ENCODE measurements at regions not wholly inside any gene's neighbourhood (a gene's known extent, or its start where the extent isn't known, plus 50 kb on each side); places are given as distances from the start of the nearest gene placed in this dataset.
"Not testable (repeated sequence)": the region's sequence is repeated elsewhere in the genome, so short reads cannot be mapped to it uniquely, and the experiment has no call there.

DNA sequence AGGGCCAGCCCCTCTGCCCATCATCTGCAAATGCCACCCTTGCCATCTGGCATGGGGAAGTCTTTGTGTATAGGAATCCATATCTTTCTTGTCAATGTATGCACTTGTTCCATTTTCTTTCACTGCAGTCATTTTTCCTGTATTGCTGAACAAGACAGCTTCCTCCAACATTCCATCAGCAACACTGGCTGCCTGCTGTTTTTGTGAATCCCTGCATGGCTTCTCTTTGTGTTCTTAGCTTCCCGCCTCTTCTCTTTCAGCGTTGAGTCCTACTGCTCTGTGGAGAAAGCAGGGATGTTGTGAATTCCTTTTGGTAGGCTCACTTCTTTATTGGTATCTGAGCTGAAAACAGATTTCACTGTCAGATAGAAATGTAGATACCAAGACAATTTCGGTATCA, 150.0 kb downstream of the LPIN1 start:
- Histone ChIP-seq H3K4me3 (ENCODE audit: control insufficient read depth in 1 of 7, extremely low read depth in 1 of 7, insufficient read depth in 4 of 7, low read depth in 2 of 7, low read length in 6 of 7) (no peak overlapping the region), H3K27me3 (replicated peaks in 2 of 5; ENCODE audit: control insufficient read depth in 4 of 5, insufficient read depth in 5 of 5, low read length in 4 of 5) (no peaks in the 10 kb centered on the region), H3K4me1 (ENCODE audit: control extremely low read depth in 1 of 4, control insufficient read depth in 4 of 4, insufficient read depth in 4 of 4, low read length in 3 of 4) (no peaks in the 10 kb centered on the region), H3K27ac (ENCODE audit: insufficient read depth in 1 of 2, low read depth in 1 of 2, low read length in 2 of 2, poor library complexity in 1 of 2, severe bottlenecking in 2 of 2) (no peak overlapping the region), H3K36me3 (ENCODE audit: control insufficient read depth in 4 of 4, insufficient read depth in 4 of 4, low read length in 3 of 4) (no peaks in the 10 kb centered on the region), H3K9me3 (ENCODE audit: control extremely low read depth in 1 of 5, control insufficient read depth in 4 of 5, insufficient read depth in 2 of 5, low read depth in 1 of 5, low read length in 4 of 5) (peaks cover 0 to 7% (median 0%) of the 10 kb centered on the region in 5 experiments)
- ChIA-PET POLR2A (no interaction called here), CTCF (interaction anchor here (1.0 kb wide), 1 partner anchor 110 kb away, joined by 3 read pairs; no protein-coding TSS in a partner anchor)
- WGBS (ENCODE audit: insufficient coverage): 57% methylated on average over 2 of the region's 3 CpGs
- DNase-seq: no peak

DNA sequence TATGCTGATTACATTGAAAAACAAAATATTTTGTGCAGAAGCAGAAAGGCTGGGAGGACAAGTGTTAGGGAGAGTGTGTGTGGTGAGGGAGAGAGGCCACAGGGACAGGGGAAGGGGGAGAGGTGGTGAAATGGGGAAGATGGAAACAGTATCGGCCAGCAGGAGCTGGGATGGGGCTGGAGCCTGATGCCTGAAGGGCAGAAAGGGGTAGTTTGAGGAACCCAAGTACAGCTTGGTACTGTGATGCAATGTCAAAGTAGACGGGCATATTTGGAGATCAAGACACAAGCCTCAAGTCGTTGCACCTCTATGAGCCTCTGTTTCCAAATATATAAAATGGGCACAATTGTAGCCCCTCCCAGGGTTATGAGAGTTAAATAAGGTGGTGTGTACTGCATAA, 152.1 kb downstream of the LPIN1 start:
- no peak overlapping the region for H3K27ac ChIP-seq (ENCODE audit: insufficient read depth in 1 of 2, low read depth in 1 of 2, low read length in 2 of 2, poor library complexity in 1 of 2, severe bottlenecking in 2 of 2)
- ChIA-PET POLR2A (no interaction called here), CTCF (no interaction called here)
- WGBS (ENCODE audit: insufficient coverage): 67% methylated on average over 1 of the region's 3 CpGs
- no peak for DNase-seq
- H3K9me3 ChIP-seq (ENCODE audit: control extremely low read depth in 1 of 5, control insufficient read depth in 4 of 5, insufficient read depth in 2 of 5, low read depth in 1 of 5, low read length in 4 of 5): peaks cover 0 to 6% (median 0%) of the 10 kb centered on the region in 5 experiments
- no peaks in the 10 kb centered on the region for H3K27me3 ChIP-seq (replicated peaks in 2 of 5; ENCODE audit: control insufficient read depth in 4 of 5, insufficient read depth in 5 of 5, low read length in 4 of 5)
- H3K4me1 ChIP-seq (ENCODE audit: control extremely low read depth in 1 of 4, control insufficient read depth in 4 of 4, insufficient read depth in 4 of 4, low read length in 3 of 4): peaks cover 0 to 5% (median 0%) of the 10 kb centered on the region in 4 experiments
- H3K36me3 ChIP-seq (ENCODE audit: control insufficient read depth in 4 of 4, insufficient read depth in 4 of 4, low read length in 3 of 4): no peaks in the 10 kb centered on the region
- H3K4me3 ChIP-seq (ENCODE audit: control insufficient read depth in 1 of 7, extremely low read depth in 1 of 7, insufficient read depth in 4 of 7, low read depth in 2 of 7, low read length in 6 of 7): no peak overlapping the region

DNA sequence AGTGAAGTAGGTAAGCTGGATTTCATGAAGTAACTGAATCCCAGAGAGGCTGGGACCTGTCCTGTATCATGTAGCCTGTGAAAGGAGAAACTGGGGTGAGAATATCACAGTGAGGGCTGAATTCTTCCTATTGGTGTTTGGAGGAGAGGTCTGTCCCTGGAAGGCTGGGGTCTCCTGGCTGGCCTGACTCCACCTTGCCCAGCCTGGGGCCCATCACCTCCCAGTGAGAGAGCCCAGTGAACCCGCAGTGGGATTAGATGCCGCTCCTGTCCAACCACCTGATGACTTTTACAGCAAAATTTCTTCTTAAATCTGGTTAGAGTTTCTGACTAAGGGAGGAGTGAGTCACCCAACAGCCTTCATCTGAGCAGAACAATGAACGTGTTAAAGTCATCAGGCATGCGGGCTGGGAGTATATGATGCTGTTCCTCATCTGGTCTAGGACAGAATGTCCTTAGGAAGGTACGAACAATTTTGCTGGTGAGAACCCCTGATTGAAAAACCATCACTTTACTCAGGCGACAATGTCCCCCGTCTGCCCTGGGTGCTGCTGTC, 152.9 kb downstream of the LPIN1 start:
- no peak overlapping the region for H3K27ac ChIP-seq (ENCODE audit: insufficient read depth in 1 of 2, low read depth in 1 of 2, low read length in 2 of 2, poor library complexity in 1 of 2, severe bottlenecking in 2 of 2)
- H3K4me3 ChIP-seq (ENCODE audit: control insufficient read depth in 1 of 7, extremely low read depth in 1 of 7, insufficient read depth in 4 of 7, low read depth in 2 of 7, low read length in 6 of 7): no peak overlapping the region
- H3K9me3 ChIP-seq (ENCODE audit: control extremely low read depth in 1 of 5, control insufficient read depth in 4 of 5, insufficient read depth in 2 of 5, low read depth in 1 of 5, low read length in 4 of 5): peaks cover 0 to 3% (median 0%) of the 10 kb centered on the region in 5 experiments
- WGBS (ENCODE audit: insufficient coverage): 82% methylated on average over 2 of the region's 7 CpGs
- peaks cover 0 to 10% (median 3%) of the 10 kb centered on the region in 4 experiments for H3K4me1 ChIP-seq (ENCODE audit: control extremely low read depth in 1 of 4, control insufficient read depth in 4 of 4, insufficient read depth in 4 of 4, low read length in 3 of 4)
- POLR2A ChIA-PET: no interaction called here
- CTCF ChIA-PET: no interaction called here
- no peaks in the 10 kb centered on the region for H3K27me3 ChIP-seq (replicated peaks in 2 of 5; ENCODE audit: control insufficient read depth in 4 of 5, insufficient read depth in 5 of 5, low read length in 4 of 5)
- no peak for DNase-seq
- H3K36me3 ChIP-seq (ENCODE audit: control insufficient read depth in 4 of 4, insufficient read depth in 4 of 4, low read length in 3 of 4): no peaks in the 10 kb centered on the region

DNA sequence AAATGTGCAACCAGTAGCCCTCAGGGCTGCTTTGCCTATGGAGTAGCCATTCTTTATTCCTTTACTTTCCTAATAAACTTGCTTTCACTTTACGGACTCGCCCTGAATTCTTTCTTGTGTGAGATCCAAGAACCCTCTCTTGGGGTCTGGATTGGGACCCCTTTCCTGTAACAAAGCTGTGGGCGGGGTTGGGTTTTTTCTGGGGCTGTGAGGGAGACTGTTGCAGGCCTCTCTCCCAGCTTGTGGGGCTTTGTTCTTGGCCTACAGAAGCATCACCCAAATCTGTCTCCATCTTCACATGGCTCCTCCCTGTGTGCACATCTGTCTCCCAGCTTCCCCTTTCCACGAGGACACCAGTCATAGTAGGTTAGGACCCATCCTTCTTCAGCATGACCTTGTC, 154.5 kb downstream of the LPIN1 start:
- H3K4me1 ChIP-seq (ENCODE audit: control extremely low read depth in 1 of 4, control insufficient read depth in 4 of 4, insufficient read depth in 4 of 4, low read length in 3 of 4); CTCF ChIA-PET; H3K27ac ChIP-seq (ENCODE audit: insufficient read depth in 1 of 2, low read depth in 1 of 2, low read length in 2 of 2, poor library complexity in 1 of 2, severe bottlenecking in 2 of 2); H3K27me3 ChIP-seq (replicated peaks in 2 of 5; ENCODE audit: control insufficient read depth in 4 of 5, insufficient read depth in 5 of 5, low read length in 4 of 5); H3K9me3 ChIP-seq (ENCODE audit: control extremely low read depth in 1 of 5, control insufficient read depth in 4 of 5, insufficient read depth in 2 of 5, low read depth in 1 of 5, low read length in 4 of 5); H3K36me3 ChIP-seq (ENCODE audit: control insufficient read depth in 4 of 4, insufficient read depth in 4 of 4, low read length in 3 of 4); H3K4me3 ChIP-seq (ENCODE audit: control insufficient read depth in 1 of 7, extremely low read depth in 1 of 7, insufficient read depth in 4 of 7, low read depth in 2 of 7, low read length in 6 of 7); POLR2A ChIA-PET: not testable (repeated sequence)
- peak in 1 of 3 donors; percentile 9 for DNase-seq
- WGBS (ENCODE audit: insufficient coverage): 84% methylated on average over 3 of the region's 4 CpGs

DNA sequence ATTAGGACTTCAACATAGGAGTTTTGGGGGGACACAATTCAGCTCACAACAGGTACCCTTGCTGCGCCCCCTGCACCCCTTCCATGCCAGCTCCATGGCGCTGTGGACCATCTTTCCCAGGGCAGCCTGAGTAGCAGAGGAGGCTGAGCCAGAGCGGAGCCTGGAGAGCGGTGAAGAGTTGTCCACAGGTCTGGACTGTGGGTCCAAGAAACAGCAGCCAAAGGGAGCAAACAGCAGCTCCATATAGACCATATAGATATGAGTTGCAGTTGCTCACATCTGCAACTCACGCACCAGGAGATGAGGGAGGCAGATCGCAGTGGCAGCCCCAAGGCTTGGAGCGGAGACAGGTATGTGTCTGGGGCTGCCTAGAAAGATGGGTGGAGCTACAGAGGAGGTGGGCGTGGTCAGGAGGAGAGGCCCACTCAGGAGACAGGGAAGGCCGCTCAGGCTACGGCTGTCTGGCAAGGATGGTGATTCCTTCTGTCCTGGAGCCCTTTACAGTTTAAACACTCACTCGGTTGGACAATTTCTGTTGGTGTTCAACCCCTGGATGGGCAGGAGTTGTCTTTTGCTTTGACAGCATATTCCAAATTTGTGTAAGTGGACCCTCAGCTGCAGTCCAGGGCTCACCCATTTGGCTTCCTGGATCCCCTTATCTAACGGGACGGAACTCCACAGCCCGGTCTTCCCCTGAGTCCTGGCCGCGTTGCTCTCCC, 155.1 kb downstream of the LPIN1 start:
- no peak overlapping the region for H3K27ac ChIP-seq (ENCODE audit: insufficient read depth in 1 of 2, low read depth in 1 of 2, low read length in 2 of 2, poor library complexity in 1 of 2, severe bottlenecking in 2 of 2)
- no peaks in the 10 kb centered on the region for H3K36me3 ChIP-seq (ENCODE audit: control insufficient read depth in 4 of 4, insufficient read depth in 4 of 4, low read length in 3 of 4)
- H3K4me3 ChIP-seq (ENCODE audit: control insufficient read depth in 1 of 7, extremely low read depth in 1 of 7, insufficient read depth in 4 of 7, low read depth in 2 of 7, low read length in 6 of 7): no peak overlapping the region
- no peak for DNase-seq
- H3K27me3 ChIP-seq (replicated peaks in 2 of 5; ENCODE audit: control insufficient read depth in 4 of 5, insufficient read depth in 5 of 5, low read length in 4 of 5): no peaks in the 10 kb centered on the region
- ChIA-PET CTCF (no interaction called here), POLR2A (no interaction called here)
- WGBS (ENCODE audit: insufficient coverage): 95% methylated on average over 16 of the region's 16 CpGs
- no peaks in the 10 kb centered on the region for H3K9me3 ChIP-seq (ENCODE audit: control extremely low read depth in 1 of 5, control insufficient read depth in 4 of 5, insufficient read depth in 2 of 5, low read depth in 1 of 5, low read length in 4 of 5)
- peaks cover 0 to 10% (median 3%) of the 10 kb centered on the region in 4 experiments for H3K4me1 ChIP-seq (ENCODE audit: control extremely low read depth in 1 of 4, control insufficient read depth in 4 of 4, insufficient read depth in 4 of 4, low read length in 3 of 4)

DNA sequence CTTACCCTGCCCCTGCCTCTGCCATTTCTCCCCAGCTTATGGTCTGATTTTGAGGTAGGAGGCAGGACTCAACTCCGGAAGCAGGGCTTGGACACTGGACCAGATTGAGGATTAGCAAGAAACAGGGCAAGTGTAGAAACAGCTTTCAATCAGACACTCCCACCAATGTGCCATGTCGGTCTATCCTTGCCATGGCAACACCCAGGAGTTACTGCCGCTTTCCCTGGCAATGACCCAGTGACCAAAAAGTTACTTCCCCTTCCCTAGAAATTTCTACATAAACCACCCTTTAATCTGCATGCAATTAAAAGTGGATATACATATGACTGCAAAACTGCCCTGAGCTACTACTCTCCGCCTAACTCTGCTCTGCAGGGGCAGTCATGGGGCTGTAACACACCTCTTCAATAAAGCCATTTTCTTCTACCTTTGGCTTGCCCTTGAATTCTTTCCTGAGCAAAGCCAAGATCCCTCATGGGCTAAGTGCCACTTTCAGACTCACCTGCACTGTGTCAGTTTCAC, 156.7 kb downstream of the LPIN1 start:
- DNase-seq: peak in 2 of 3 donors; percentile 54 to 62
- POLR2A ChIA-PET: no interaction called here
- 51% methylated on average over 4 of the region's 4 CpGs for WGBS (ENCODE audit: insufficient coverage)

DNA sequence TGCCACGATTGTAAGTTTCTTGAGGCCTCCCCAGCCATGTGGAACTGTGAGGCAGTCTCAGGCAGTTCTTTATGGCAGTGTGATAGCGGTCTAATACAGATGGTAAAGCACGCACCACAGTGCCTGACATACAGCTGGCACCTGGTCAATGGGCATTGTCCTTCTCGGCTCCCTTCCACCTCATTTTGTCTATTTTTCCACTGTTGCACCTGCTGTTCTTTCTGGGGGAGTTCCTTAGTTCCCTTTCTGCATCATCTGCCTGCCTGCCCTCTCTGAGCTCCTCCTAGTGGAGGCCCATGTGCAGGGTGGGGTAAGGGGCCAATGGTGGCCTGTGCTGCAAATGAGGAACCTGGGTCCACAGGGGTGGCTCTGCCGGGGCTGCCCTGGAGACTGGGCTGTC, 157.6 kb downstream of the LPIN1 start:
- Histone ChIP-seq H3K4me3 (ENCODE audit: control insufficient read depth in 1 of 7, extremely low read depth in 1 of 7, insufficient read depth in 4 of 7, low read depth in 2 of 7, low read length in 6 of 7) (no peak overlapping the region), H3K36me3 (ENCODE audit: control insufficient read depth in 4 of 4, insufficient read depth in 4 of 4, low read length in 3 of 4) (no peaks in the 10 kb centered on the region), H3K9me3 (ENCODE audit: control extremely low read depth in 1 of 5, control insufficient read depth in 4 of 5, insufficient read depth in 2 of 5, low read depth in 1 of 5, low read length in 4 of 5) (peaks cover 0 to 6% (median 4%) of the 10 kb centered on the region in 5 experiments), H3K27me3 (replicated peaks in 2 of 5; ENCODE audit: control insufficient read depth in 4 of 5, insufficient read depth in 5 of 5, low read length in 4 of 5) (no peaks in the 10 kb centered on the region), H3K27ac (ENCODE audit: insufficient read depth in 1 of 2, low read depth in 1 of 2, low read length in 2 of 2, poor library complexity in 1 of 2, severe bottlenecking in 2 of 2) (no peak overlapping the region), H3K4me1 (ENCODE audit: control extremely low read depth in 1 of 4, control insufficient read depth in 4 of 4, insufficient read depth in 4 of 4, low read length in 3 of 4) (peaks cover 0 to 15% (median 5%) of the 10 kb centered on the region in 4 experiments)
- peak; percentile 16 to 69 (median 59) for DNase-seq
- 57% methylated on average over 4 of the region's 5 CpGs for WGBS (ENCODE audit: insufficient coverage)
- ChIA-PET CTCF (no interaction called here), POLR2A (no interaction called here)

More for the DNA sequence above, 156.7 kb downstream of the LPIN1 start:
- CTCF ChIA-PET: interaction anchor here (0.5 kb wide), 1 partner anchor 16 kb away, joined by 3 read pairs; no protein-coding TSS in a partner anchor
- Histone ChIP-seq H3K9me3 (ENCODE audit: control extremely low read depth in 1 of 5, control insufficient read depth in 4 of 5, insufficient read depth in 2 of 5, low read depth in 1 of 5, low read length in 4 of 5) (peaks cover 0 to 6% (median 4%) of the 10 kb centered on the region in 5 experiments), H3K27me3 (replicated peaks in 2 of 5; ENCODE audit: control insufficient read depth in 4 of 5, insufficient read depth in 5 of 5, low read length in 4 of 5) (no peaks in the 10 kb centered on the region), H3K4me1 (ENCODE audit: control extremely low read depth in 1 of 4, control insufficient read depth in 4 of 4, insufficient read depth in 4 of 4, low read length in 3 of 4) (peaks cover 0 to 15% (median 5%) of the 10 kb centered on the region in 4 experiments), H3K36me3 (ENCODE audit: control insufficient read depth in 4 of 4, insufficient read depth in 4 of 4, low read length in 3 of 4) (no peaks in the 10 kb centered on the region), H3K27ac (ENCODE audit: insufficient read depth in 1 of 2, low read depth in 1 of 2, low read length in 2 of 2, poor library complexity in 1 of 2, severe bottlenecking in 2 of 2) (no peak overlapping the region), H3K4me3 (ENCODE audit: control insufficient read depth in 1 of 7, extremely low read depth in 1 of 7, insufficient read depth in 4 of 7, low read depth in 2 of 7, low read length in 6 of 7) (no peak overlapping the region)

Data from common myeloid progenitor, CD34-positive (primary cell).